SKM-1 (cell line): ENCODE measurements at regions not wholly inside any gene's neighbourhood (a gene's known extent, or its start where the extent isn't known, plus 50 kb on each side); places are given as distances from the start of the nearest gene placed in this dataset.
"Not testable (repeated sequence)": the region's sequence is repeated elsewhere in the genome, so short reads cannot be mapped to it uniquely, and the experiment has no call there.

Experiments used
- DNase-seq: peaks from one replicate; lab custom pipeline; 2025; ENCODE audit not compliant: unreplicated experiment; lab: John Stamatoyannopoulos, UW

DNA sequence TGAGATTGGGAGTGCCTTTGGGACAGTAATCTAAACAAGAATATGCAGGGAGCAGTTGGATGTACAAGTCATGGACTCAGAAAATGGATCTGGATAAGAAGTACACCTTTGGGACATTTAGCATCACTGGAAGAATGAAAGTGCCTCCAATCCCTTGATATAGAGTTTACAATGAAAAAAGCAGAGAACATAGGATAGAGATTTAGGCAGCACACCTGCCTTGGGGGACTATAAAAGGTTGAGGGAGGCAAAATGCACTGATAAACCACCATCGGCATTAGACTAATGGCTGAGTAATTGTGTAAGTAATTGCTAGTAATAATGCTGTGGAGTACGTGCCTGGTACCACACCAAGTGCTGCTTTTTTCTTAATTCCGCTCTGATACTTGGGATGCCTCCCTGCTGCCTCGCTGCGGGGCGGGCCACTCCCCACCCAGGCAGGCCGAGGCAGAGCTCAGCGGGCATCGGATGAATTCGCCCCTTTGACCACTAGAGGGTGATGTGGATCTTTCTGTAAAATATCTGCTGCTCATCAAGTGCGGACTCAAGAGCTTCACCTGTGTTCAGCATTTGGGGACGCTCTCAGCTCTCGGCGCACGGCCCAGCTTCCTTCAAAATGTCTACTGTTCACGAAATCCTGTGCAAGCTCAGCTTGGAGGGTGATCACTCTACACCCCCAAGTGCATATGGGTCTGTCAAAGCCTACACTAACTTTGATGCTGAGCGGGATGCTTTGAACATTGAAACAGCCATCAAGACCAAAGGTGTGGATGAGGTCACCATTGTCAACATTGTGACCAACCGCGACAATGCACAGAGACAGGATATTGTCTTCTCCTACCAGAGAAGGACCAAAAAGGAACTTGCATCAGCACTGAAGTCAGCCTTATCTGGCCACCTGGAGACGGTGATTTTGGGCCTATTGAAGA is 99.9 kb downstream of the ANKRD18B start:
- DNase-seq, result peak; percentile 47

GRCh38 chr9:33628318-33628717 is 104.3 kb downstream of the ANKRD18B start:
- not testable (repeated sequence) for DNase-seq

- no peak for DNase-seq
Observed at GRCh38 chr9:33628865-33629410, 104.9 kb downstream of the ANKRD18B start.

DNA sequence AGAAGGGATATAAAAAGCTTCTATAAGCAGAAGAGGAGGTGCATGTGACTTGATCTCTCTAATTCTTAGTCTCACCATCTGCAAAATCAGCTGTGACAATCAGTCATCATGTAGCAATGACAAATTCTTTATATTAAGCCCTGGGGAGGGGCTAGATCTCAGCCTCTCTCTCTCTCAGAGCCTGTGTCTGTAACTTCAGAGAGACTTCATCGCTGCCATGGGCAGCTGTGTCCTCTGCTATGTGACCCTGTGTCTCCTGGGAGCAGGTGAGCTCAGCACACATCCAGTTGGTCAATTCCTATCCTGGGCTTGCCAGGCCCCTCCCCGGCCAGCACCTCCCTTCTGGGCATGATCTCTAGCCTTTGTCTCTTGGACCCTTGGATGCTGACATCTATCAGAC is 109.6 kb downstream of the ANKRD18B start:
- no peak for DNase-seq

DNA sequence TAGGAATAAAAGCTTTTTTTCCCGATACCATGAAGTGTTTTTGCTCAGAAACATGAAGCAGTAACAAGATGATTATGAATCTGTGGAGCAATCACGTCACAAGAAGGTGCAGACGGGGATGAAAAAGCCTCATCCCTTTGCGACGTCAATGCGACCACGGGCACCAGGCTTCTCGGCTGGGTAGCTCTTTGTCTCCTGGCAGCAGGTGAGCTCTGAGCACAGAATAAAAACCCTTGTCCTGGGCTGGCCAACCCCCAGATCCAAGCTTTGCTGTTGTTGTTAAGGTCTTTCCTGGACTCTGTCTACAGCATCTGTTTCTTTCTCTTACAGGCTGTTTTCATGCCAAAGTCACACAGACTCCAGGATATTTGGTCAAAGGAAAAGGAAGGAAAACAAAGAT is 113.8 kb downstream of the ANKRD18B start:
- DNase-seq, result no peak

GRCh38 chr9:33638391-33638915 is 114.4 kb downstream of the ANKRD18B start:
- DNase-seq, result no peak

DNA sequence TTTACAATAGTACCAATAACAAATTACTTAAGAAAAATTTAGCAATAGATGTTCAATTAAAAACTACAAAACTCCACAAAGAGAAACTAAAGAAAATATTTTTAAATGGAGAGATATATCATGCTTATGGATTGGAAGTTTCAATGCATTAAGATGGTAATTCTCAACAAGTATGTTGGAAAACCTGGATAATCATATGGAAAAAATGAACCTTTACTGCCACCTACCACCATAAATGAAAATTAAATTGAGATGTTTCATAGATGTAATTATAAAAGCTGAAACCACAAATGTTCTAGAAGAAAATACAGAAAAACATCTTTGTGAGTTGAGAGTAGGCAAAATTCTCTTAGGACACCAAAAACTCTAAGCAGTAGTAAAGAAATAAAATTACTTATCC is 121.7 kb downstream of the ANKRD18B start:
- DNase-seq, result no peak

- no peak for DNase-seq
Observed at GRCh38 chr9:33649463-33649862, 125.4 kb downstream of the ANKRD18B start.

GRCh38 chr9:33651125-33651524 is 127.1 kb downstream of the ANKRD18B start:
- DNase-seq, result no peak

GRCh38 chr9:33659921-33660320 is 135.4 kb upstream of the PRSS3 start:
- no peak for DNase-seq

- DNase-seq, result no peak
Observed at GRCh38 chr9:33660772-33661171, 134.6 kb upstream of the PRSS3 start.

DNA sequence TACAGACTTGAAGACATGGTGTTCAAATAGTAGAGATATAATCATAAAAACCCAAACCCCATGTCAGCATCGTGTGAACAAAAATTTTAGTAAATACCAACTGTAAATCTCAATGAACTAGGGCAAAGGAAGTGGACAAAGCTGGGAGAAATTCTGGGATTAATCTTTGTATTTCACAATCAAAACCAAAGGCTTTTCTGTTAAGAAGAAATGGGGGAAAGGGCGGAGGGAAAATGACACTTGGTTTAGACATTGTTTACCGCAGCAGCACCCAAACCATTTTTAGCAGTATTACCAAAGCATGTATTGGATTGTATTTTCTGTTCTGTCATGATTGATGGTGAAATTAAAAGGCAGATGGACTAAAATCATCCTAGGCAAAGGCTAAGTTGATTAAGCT is 134.2 kb upstream of the PRSS3 start:
- no peak for DNase-seq

GRCh38 chr9:33662871-33663270 is 132.5 kb upstream of the PRSS3 start:
- DNase-seq, result no peak

DNA sequence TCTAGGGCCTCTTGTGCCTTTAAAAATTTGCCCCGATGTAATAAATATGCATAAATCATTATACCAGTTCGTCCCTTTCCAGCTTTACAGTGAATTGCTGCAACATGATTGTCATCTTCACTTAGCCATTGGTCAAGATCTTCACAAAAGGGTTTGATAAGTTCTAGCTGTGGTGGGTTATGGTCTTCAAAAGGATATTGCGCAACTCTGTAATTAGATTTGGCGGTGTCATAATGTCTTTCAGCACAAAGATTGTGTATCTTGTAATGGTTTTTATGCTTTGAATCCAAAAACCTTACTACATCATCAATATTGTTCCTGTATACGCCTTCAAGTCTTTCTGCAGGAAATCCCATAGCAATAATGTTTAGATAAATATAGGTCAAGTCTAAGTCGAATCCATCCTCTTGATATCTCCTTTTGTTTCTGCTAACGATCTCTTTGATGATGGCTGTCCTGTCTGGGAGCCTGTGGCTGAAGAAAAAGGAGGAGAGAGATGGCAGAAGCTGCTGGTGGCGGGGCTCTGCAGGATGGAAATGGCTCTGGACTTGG is 119.1 kb upstream of the PRSS3 start:
- DNase-seq, result not testable (repeated sequence)

GRCh38 chr9:33676746-33677505 is 118.4 kb upstream of the PRSS3 start:
- no peak for DNase-seq

- DNase-seq, result no peak
Observed at GRCh38 chr9:33677506-33677809, 117.9 kb upstream of the PRSS3 start.

GRCh38 chr9:33677961-33678360 is 117.4 kb upstream of the PRSS3 start:
- no peak for DNase-seq

- no peak for DNase-seq
Observed at GRCh38 chr9:33682551-33682950, 112.8 kb upstream of the PRSS3 start.

DNA sequence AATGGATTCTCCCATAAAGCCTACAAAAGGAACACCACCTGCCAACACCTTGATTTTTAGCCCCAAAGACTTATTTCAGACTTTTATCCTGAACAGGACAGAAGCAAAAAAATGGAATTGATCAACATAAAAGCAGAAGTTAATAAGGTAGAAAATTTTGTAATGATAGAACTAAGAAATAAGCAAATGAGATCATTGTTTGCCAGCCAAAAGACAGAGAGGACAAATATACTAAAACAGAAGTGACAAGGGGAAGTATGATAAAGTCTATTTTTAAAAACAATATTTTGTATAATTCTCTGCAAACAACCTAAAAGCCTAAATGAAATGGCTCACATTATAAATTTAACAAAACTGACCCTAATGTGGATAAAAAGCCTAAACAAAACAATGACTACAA is 110.5 kb upstream of the PRSS3 start:
- no peak for DNase-seq

DNA sequence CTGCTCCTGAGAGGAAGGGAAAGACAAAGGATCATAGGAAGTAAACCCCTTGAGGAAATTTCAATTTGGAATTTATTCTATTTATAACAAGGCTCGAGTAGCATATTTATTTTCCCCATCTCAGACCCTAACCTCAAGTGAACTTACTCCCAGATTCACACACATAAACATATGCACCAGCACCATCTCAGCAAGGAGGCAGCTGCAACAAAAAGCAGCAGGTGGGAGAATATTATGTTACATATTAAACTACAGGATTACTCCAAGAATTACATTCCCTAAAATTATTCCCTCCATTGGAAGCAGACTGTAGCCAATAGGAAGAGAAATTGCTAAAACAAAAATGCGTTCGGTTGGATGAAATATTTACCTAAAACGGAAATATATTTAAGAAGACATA is 108.4 kb upstream of the PRSS3 start:
- no peak for DNase-seq

DNA sequence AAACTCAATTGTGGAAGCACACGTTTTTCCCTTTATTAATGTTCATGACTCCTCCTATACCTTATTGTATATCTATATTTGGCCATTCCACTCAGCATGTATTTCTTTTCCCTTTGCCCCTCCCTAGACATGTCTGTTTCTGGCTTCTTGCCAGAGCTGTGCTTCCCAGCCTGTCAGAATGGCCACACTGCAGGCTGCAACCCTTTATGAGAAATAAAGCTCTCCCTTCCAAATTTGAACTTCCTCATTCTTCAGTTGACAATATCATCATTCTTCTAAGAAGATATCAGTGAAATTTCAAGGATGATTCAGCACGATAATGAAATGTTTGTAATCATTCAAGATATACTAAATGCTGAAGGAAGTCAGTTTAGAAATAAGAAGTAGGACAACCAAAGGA is 107.6 kb upstream of the PRSS3 start:
- DNase-seq, result peak; percentile 21
